KMS-11 (cell line): ENCODE measurements at regions not wholly inside any gene's neighbourhood (a gene's known extent, or its start where the extent isn't known, plus 50 kb on each side); places are given as distances from the start of the nearest gene placed in this dataset.

Source experiments
- H2AFZ ChIP-seq: fragments of 200-600 bp; sonication (generic); 2 replicates; pipeline ENCODE4 v1.6.1; 2016; ENCODE audit warnings: antibody characterized with exemption, mixed run types, low read depth
- H3K27ac ChIP-seq: fragments of 200-600 bp; sonication (generic); 2 replicates; pipeline ENCODE4 v1.6.1; 2016; ENCODE audit warnings: mild to moderate bottlenecking, mixed run types
- H3K27me3 ChIP-seq: fragments of 200-600 bp; sonication (generic); 2 replicates; pipeline ENCODE4 v1.6.1; 2017; ENCODE audit warnings: mild to moderate bottlenecking, low read depth, mixed run types, moderate library complexity; ENCODE audit not compliant: insufficient read depth
- H3K36me3 ChIP-seq: fragments of 200-600 bp; sonication (generic); 2 replicates; pipeline ENCODE4 v1.6.1; 2017; ENCODE audit warnings: mild to moderate bottlenecking, mixed run types; ENCODE audit not compliant: insufficient read depth
- H3K4me1 ChIP-seq: fragments of 200-600 bp; sonication (generic); 2 replicates; pipeline ENCODE4 v1.6.1; 2016; ENCODE audit warnings: mild to moderate bottlenecking, low read depth, mixed run types; ENCODE audit not compliant: poor library complexity, severe bottlenecking
- H3K4me2 ChIP-seq: fragments of 200-600 bp; sonication (generic); 2 replicates; pipeline ENCODE4 v1.7.0; 2016; ENCODE audit warnings: mild to moderate bottlenecking, mixed run types
- H3K4me3 ChIP-seq: fragments of 200-600 bp; sonication (generic); IDR thresholded peaks from 2 replicates; pipeline ENCODE4 v1.6.1; 2017; ENCODE audit warnings: low read depth, low read length, mixed read lengths; ENCODE audit not compliant: insufficient read depth
- H3K79me2 ChIP-seq: fragments of 200-600 bp; sonication (generic); 2 replicates; pipeline ENCODE4 v1.6.1; 2016; ENCODE audit warnings: low read depth, mixed run types; ENCODE audit not compliant: insufficient read depth
- H3K9ac ChIP-seq: fragments of 200-600 bp; sonication (generic); 2 replicates; pipeline ENCODE4 v1.6.1; 2016; ENCODE audit warnings: mild to moderate bottlenecking, mixed run types
- H4K20me1 ChIP-seq: fragments of 200-600 bp; sonication (generic); 2 replicates; pipeline ENCODE4 v1.6.1; 2016; ENCODE audit warnings: mild to moderate bottlenecking, mixed run types; ENCODE audit not compliant: insufficient read depth
- CTCF ChIP-seq: fragments of 200-600 bp; sonication (generic); conservative IDR thresholded peaks from 2 replicates; pipeline ENCODE4 v1.6.1; 2017; ENCODE audit warnings: low read depth, mild to moderate bottlenecking, antibody characterized with exemption, low read length, moderate library complexity, mixed read lengths

GRCh38 chr13:22320991-22321390 lies 650.1 kb downstream of the FGF9 start:
- H3K4me2 ChIP-seq = no peak overlapping the region
- TF ChIP-seq CTCF = no peak
- no peak overlapping the region for H3K27ac ChIP-seq
- no peak overlapping the region for H3K4me3 ChIP-seq
- H3K4me1 ChIP-seq = no peaks in the 10 kb centered on the region
- H4K20me1 ChIP-seq = no peaks in the 10 kb centered on the region
- no peaks in the 10 kb centered on the region for H3K27me3 ChIP-seq
- no peak overlapping the region for H2AFZ ChIP-seq
- no peaks in the 10 kb centered on the region for H3K36me3 ChIP-seq
- no peak overlapping the region for H3K9ac ChIP-seq
- H3K79me2 ChIP-seq = no peaks in the 10 kb centered on the region

- Histone ChIP-seq H3K4me1 (no peaks in the 10 kb centered on the region), H3K4me2 (no peak overlapping the region), H3K36me3 (no peaks in the 10 kb centered on the region), H2AFZ (no peak overlapping the region), H4K20me1 (no peaks in the 10 kb centered on the region), H3K79me2 (no peaks in the 10 kb centered on the region), H3K27ac (no peak overlapping the region), H3K4me3 (no peak overlapping the region), H3K27me3 (no peaks in the 10 kb centered on the region), H3K9ac (no peak overlapping the region)
- TF ChIP-seq CTCF = no peak
These were observed 654.9 kb downstream of the FGF9 start for GRCh38 chr13:22325761-22326160.

GRCh38 chr13:22332416-22332815 lies 661.5 kb downstream of the FGF9 start:
- H3K27me3 ChIP-seq = no peaks in the 10 kb centered on the region
- H3K36me3 ChIP-seq = no peaks in the 10 kb centered on the region
- no peaks in the 10 kb centered on the region for H3K79me2 ChIP-seq
- no peak overlapping the region for H2AFZ ChIP-seq
- no peak overlapping the region for H3K4me2 ChIP-seq
- no peak for TF ChIP-seq CTCF
- no peaks in the 10 kb centered on the region for H4K20me1 ChIP-seq
- H3K9ac ChIP-seq = no peak overlapping the region
- no peak overlapping the region for H3K4me3 ChIP-seq
- H3K4me1 ChIP-seq = no peaks in the 10 kb centered on the region
- no peak overlapping the region for H3K27ac ChIP-seq

- Histone ChIP-seq H3K4me3 (no peak overlapping the region), H4K20me1 (no peaks in the 10 kb centered on the region), H3K36me3 (no peaks in the 10 kb centered on the region), H3K27ac (no peak overlapping the region), H3K79me2 (no peaks in the 10 kb centered on the region), H3K4me2 (no peak overlapping the region), H2AFZ (no peak overlapping the region), H3K27me3 (no peaks in the 10 kb centered on the region), H3K9ac (no peak overlapping the region), H3K4me1 (no peaks in the 10 kb centered on the region)
- TF ChIP-seq CTCF = no peak
These were observed 665.6 kb downstream of the FGF9 start for GRCh38 chr13:22336460-22336859.

GRCh38 chr13:22357132-22357531 lies 686.3 kb downstream of the FGF9 start:
- no peak overlapping the region for H3K4me3 ChIP-seq
- no peak overlapping the region for H3K27ac ChIP-seq
- no peak overlapping the region for H3K4me2 ChIP-seq
- no peaks in the 10 kb centered on the region for H3K27me3 ChIP-seq
- H4K20me1 ChIP-seq = no peaks in the 10 kb centered on the region
- TF ChIP-seq CTCF = no peak
- H3K36me3 ChIP-seq = no peaks in the 10 kb centered on the region
- no peak overlapping the region for H3K9ac ChIP-seq
- H3K79me2 ChIP-seq = no peaks in the 10 kb centered on the region
- H3K4me1 ChIP-seq = no peaks in the 10 kb centered on the region
- no peak overlapping the region for H2AFZ ChIP-seq
